ENCODE measurements at regions not wholly inside any gene's neighbourhood (a gene's known extent, or its start where the extent isn't known, plus 50 kb on each side); places are given as distances from the start of the nearest gene placed in this dataset.

- no peak for TF ChIP-seq TEAD4 (IDR thresholded peaks at IDR 0.05)
- no peak for TF ChIP-seq ZBTB7A (IDR thresholded peaks at IDR 0.05; ENCODE audit: low read depth)
- TF ChIP-seq YY1 (IDR thresholded peaks at IDR 0.05; ENCODE audit: low read depth), result no peak
- no peak for TF ChIP-seq RAD21 (IDR thresholded peaks at IDR 0.05; ENCODE audit: low read depth)
- TF ChIP-seq FOXM1 (IDR thresholded peaks at IDR 0.05; ENCODE audit: borderline replicate concordance, low read depth), result no peak
- TF ChIP-seq CREB1 (IDR thresholded peaks at IDR 0.05; ENCODE audit: low read depth), result no peak
- TF ChIP-seq USF1 (IDR thresholded peaks at IDR 0.05), result no peak
- no peak for TF ChIP-seq REST (IDR thresholded peaks at IDR 0.05; ENCODE audit: low read depth)
- TF ChIP-seq TCF12 (IDR thresholded peaks at IDR 0.05; ENCODE audit: low read depth), result no peak
- TF ChIP-seq TAF1 (IDR thresholded peaks at IDR 0.05; ENCODE audit: low read depth), result no peak
These were observed 58.8 kb upstream of the CLDN14 start for GRCh38 chr21:36538761-36539160.

- no peak for TF ChIP-seq TAF1 (IDR thresholded peaks at IDR 0.05; ENCODE audit: low read depth)
- TF ChIP-seq TCF12 (IDR thresholded peaks at IDR 0.05; ENCODE audit: low read depth), result no peak
These were observed 59.7 kb upstream of the CLDN14 start for GRCh38 chr21:36539434-36540150.

- TF ChIP-seq USF1 (IDR thresholded peaks at IDR 0.05) (no peak), EGR1 (IDR thresholded peaks at IDR 0.05) (no peak), YY1 (IDR thresholded peaks at IDR 0.05; ENCODE audit: low read depth) (no peak), TAF1 (IDR thresholded peaks at IDR 0.05; ENCODE audit: low read depth) (no peak), MAX (IDR thresholded peaks at IDR 0.05) (no peak)
These were observed 60.8 kb upstream of the CLDN14 start for GRCh38 chr21:36540700-36541099.

GRCh38 chr21:36541721-36542139, 61.8 kb upstream of the CLDN14 start:
- no peak for TF ChIP-seq EGR1 (IDR thresholded peaks at IDR 0.05)
- no peak for TF ChIP-seq REST (IDR thresholded peaks at IDR 0.05; ENCODE audit: low read depth)

GRCh38 chr21:36542312-36543101, 62.6 kb upstream of the CLDN14 start:
- TF ChIP-seq TCF12 (IDR thresholded peaks at IDR 0.05; ENCODE audit: low read depth), result no peak
- no peak for TF ChIP-seq EP300 (IDR thresholded peaks at IDR 0.05; ENCODE audit: borderline replicate concordance)
- TF ChIP-seq MAX (IDR thresholded peaks at IDR 0.05), result no peak
- TF ChIP-seq TAF1 (IDR thresholded peaks at IDR 0.05; ENCODE audit: low read depth), result no peak
- TF ChIP-seq REST (IDR thresholded peaks at IDR 0.05; ENCODE audit: low read depth), result no peak
- no peak for TF ChIP-seq ZBTB7A (IDR thresholded peaks at IDR 0.05; ENCODE audit: low read depth)
- no peak for TF ChIP-seq CEBPB (IDR thresholded peaks at IDR 0.05)
- TF ChIP-seq EGR1 (IDR thresholded peaks at IDR 0.05), result no peak
- TF ChIP-seq CREB1 (IDR thresholded peaks at IDR 0.05; ENCODE audit: low read depth), result no peak
- no peak for TF ChIP-seq YY1 (IDR thresholded peaks at IDR 0.05; ENCODE audit: low read depth)
- TF ChIP-seq USF1 (IDR thresholded peaks at IDR 0.05), result no peak
- no peak for TF ChIP-seq RAD21 (IDR thresholded peaks at IDR 0.05; ENCODE audit: low read depth)
- TF ChIP-seq TEAD4 (IDR thresholded peaks at IDR 0.05), result no peak
- TF ChIP-seq FOXM1 (IDR thresholded peaks at IDR 0.05; ENCODE audit: borderline replicate concordance, low read depth), result no peak
- no peak for TF ChIP-seq NFIC (IDR thresholded peaks at IDR 0.05)
